HCEC 1CT (cell line): ENCODE measurements at regions not wholly inside any gene's neighbourhood (a gene's known extent, or its start where the extent isn't known, plus 50 kb on each side); places are given as distances from the start of the nearest gene placed in this dataset.

Experiments used
- DNase-seq: peaks from one replicate; pipeline ENCODE4 v3.0.0-alpha.2; 2017

DNA sequence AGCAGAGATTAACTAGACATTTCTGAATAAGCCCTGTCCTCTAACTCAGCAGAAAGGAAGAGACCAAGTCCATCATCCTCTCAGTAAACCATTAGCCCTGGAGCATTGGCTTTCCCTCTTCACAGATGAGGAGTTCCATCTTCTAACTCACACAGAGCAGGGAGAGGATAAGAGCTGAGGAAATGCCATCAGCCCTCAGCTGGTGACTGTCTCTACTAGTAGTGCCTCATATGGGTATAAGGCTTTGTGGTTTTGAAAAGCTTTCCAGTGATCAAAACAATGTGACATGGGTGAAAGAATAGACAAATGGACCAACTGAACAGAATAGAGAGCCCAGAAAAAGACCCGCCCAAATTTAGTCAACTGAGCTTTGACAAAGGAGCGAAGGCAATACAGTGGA lies 197.2 kb upstream of the NUDT4 start:
- DNase-seq: no peak

GRCh38 chr12:93181409-93181965 lies 196.2 kb upstream of the NUDT4 start:
- no peak for DNase-seq

- peak; percentile 19 for DNase-seq
Observed at GRCh38 chr12:93183940-93184671, 193.6 kb upstream of the NUDT4 start.

- peak; percentile 34 for DNase-seq
Observed at GRCh38 chr12:93184672-93185368, 192.9 kb upstream of the NUDT4 start.

DNA sequence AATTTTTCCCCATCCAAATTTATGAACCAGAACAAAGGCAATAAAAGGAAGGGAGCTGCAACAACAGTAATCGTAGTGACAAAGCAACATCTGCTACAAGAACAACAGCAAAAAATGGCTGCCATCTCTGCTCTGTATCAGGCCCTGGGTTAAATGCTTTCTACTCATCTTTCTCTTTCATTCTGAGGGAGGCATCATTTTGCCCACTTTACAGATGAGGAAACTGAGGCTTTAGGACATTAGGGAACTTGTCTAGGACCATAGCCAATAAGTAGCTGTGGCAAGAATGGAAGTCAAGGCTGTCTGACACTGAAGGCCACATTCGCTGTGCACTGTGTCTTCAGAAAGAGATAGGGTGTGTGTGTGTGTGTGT lies 192.4 kb upstream of the NUDT4 start:
- DNase-seq: no peak

DNA sequence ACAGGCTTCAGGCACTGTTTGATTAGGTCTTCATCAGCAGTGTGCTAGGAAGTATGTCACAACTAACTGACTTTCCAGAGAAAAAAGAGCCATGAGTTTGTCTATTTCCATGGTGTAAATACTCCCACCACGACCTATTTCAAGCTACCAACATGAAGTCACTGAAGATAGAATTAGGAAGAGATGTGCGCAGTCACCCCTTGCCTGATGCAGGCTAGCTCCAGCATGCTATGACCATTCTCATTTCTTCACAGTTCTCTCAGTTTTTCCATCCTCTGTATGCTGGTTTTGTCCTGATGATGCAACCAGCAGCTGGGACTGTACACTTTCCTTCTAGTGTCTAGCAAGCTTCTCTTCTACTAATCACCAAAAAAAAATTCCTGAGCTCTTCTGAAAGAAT lies 191.6 kb upstream of the NUDT4 start:
- peak; percentile 22 for DNase-seq

DNA sequence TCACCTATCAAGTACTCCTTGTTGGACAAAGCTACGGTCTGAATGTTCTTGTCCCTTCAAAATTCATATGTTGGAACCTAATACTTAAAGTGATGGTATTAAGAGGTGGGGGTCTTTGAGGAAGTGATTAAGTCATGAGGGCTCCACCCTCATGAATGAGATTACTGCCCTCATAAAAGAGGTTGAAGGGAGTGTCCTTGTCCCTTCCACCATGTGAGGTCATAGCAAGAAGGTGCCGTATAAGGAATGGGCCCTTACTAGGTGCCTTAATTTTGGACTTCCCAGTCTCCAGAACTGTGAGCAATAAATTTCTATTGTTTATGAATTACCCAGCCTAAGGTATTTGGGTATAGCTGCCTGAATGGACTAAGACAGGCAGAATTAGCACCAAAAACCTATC lies 191.1 kb upstream of the NUDT4 start:
- no peak for DNase-seq

DNA sequence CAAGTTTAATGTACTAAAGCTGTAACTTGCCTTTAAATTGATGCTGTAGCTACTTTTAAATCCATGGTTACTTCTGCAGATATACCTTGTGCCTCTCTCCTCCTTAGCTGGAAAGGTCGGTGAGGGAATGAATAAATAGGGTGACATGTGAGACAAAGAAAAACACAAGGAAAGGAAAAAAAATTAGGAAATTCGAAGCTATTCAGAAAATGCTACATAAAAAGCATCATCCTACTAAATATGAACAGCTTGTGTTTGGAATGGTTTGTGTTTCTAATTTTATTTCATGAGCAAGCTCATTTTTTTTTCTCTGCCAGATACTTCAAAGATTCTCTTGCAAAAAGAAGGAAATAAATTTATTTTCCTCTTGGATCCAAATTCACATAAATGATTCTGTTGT lies 186.3 kb upstream of the NUDT4 start:
- no peak for DNase-seq

DNA sequence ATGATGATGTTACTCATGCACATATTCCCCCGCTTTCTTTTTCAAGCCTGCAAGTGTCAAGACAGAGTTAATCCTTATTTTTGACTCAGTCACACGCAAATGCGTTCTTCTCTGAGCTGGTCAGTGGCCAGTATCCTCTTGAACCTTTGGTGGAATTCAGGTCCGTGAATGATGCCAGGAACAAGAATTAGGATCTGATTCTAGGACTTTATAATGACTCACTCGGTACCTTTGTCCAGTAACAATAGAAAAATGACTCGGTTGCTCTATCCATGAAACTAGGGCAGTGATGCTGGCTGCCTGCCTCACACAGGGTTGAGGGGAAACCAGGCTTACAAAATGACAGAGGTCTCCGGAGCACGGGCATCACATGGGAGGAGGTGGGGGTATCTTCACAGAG lies 185.8 kb upstream of the NUDT4 start:
- peak; percentile 53 for DNase-seq

- no peak for DNase-seq
Observed at GRCh38 chr12:93192878-93193277, 184.8 kb upstream of the NUDT4 start.

DNA sequence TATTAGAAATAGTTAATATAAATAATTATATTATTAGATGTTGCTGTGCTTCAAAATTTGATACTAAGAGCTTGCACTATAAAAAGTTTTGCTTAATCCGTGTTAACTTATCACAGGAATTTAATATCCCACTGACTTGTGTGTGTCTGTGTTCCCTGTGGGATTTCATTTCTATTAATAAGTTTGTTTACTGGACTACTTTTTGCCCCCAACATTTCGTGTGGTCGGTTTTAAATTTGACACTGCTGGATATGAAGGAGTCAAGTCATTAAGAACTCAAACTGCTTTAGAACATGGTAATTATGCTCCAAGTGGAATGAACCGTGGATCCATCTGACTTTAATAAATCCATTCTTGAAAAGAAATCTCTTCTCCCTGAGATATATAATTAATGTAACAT lies 182.2 kb upstream of the NUDT4 start:
- no peak for DNase-seq

GRCh38 chr12:93197067-93197593 lies 180.6 kb upstream of the NUDT4 start:
- DNase-seq: peak; percentile 64

- DNase-seq: peak; percentile 86
Observed at GRCh38 chr12:93198086-93198485, 179.6 kb upstream of the NUDT4 start.

- DNase-seq: no peak
Observed at GRCh38 chr12:93199831-93200236, 177.9 kb upstream of the NUDT4 start.

GRCh38 chr12:93200291-93200917 lies 177.3 kb upstream of the NUDT4 start:
- no peak for DNase-seq

DNA sequence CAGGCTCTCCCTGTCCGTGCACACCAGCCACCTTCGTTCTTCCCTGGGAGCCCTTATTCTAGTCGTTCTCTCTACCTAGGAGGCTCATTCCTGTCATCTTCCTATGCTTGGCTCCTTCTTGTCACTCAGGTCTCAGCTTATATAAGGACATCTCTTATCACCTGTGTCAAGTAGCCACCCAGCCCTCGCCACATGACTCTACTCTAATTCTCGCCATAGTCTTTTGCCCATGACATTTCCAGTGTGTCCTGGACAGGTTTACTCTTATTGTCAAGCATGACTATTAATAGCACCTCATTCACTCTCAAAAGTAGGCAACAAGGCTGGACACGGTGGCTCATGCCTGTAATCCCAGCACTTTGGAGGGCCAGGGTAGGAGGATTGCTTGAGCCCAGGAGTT lies 175.7 kb upstream of the NUDT4 start:
- no peak for DNase-seq

DNA sequence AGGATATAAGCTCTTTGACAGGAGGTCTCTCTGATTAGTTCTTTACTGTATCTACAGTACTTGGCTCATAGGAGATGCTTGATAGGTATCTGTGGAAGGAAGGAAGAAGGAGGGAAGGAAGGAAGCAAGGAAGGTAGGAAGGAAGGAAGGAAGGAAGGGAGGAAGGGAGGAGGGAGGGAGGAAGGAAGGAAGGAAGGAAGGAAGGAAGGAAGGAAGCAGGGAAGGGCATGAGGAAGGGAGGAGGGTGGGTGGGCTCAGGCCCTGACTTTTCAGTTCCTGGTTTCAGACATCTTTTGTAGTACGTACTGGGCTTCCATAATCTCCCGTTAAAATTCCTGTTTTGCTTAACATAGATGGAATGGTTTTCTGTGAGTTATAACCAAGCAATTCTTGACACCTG lies 175.0 kb upstream of the NUDT4 start:
- DNase-seq: no peak

GRCh38 chr12:93203361-93203760 lies 174.4 kb upstream of the NUDT4 start:
- DNase-seq: no peak

GRCh38 chr12:93204896-93205295 lies 172.8 kb upstream of the NUDT4 start:
- no peak for DNase-seq

DNA sequence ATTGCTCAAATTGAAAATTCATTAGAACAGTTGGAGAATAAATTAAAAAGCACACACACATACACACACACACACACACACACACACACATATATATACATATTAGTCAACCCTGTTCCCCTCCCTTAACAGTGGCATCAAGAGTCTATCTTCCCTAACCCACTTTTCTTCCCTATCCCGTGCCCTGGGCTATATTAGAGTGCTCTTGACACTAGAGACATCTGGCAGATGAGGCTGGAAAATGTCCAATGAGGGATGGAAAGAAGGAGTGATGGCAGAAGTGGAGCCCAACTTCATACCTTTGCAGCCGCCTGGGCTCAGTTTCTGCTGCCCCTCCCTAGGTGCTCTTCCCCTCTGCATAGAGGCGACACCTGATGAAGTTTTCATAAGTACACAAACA lies 172.4 kb upstream of the NUDT4 start:
- no peak for DNase-seq

DNA sequence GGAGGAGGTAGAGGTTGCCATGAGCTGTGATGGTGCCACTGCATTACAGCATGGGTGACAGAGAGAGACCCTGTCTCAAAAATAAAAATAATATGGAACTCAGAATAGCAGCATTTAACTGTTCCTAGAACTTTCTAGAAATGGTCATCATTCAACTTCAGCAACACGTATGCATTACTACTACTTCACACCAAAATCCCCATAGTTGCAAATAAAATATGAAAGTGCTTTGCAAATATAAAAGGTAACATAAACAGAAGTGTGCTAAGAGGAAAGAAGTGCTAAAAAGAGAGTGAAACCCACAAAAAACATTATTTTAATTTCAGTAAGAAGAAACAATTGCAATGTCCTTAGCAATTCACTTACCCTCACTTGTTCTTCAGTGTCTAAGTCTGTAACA lies 169.7 kb upstream of the NUDT4 start:
- no peak for DNase-seq

- DNase-seq: no peak
Observed at GRCh38 chr12:93214523-93215289, 163.0 kb upstream of the NUDT4 start.

- DNase-seq: no peak
Observed at GRCh38 chr12:93215290-93215678, 162.4 kb upstream of the NUDT4 start.
